ENCODE measurements at regions not wholly inside any gene's neighbourhood (a gene's known extent, or its start where the extent isn't known, plus 50 kb on each side); places are given as distances from the start of the nearest gene placed in this dataset.

DNA sequence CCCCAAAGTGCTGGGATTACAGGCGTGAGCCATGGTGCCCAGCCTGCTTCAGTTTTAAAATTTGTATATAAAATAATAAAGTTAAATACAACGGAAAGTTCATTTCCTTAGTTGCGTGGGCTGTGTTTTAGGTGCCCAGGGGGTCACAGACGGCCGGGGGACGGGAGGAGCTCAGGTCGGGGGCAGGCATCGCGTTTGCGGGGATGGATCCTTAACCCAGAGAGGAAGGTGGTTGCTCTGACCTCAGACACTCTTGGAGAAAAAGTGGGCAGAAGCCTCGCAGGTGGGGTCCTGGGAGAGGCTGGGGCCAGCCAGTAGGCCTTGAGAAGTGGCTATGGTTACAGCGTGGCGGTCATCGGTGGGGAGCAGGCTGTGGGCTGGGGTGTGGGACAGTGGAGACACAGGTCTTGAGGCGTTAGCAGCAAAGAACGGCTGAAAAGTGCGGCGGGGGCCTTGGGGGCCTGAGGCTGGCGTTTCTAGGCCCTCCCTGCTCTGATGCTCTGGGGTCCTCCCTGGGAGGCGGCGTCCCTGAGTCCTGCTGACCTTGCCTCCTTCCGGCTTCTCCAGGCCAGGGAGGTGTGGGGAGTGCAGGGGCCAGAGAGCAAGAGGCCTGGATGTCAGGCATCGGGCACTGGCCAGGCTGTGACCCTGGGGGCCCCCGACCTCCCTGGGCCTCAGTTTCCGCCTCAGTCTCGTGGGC lies 54.4 kb downstream of the UNCX start:
- DNase-seq = no peak

DNA sequence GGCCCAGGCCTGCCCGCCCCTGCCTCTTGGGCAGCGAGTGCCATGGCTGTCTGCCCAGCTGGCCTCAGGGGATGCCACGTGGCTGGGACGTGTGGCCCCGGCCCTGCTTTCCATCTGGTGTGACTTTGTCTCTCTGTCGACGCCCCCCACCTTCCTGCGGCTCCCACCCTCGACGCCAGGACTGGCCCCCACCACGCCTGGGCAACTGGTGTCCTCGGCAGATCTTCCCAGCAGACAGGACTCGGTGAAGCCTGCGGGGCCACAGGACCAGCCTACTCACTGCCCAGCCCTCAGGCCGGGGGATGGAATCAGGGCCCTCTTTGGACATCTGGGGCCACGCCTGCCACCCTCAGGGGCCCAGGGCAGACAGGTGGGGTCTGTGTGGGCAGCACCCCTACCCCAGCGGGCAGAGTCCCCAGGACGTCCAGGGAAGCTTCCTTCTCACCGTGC lies 55.1 kb downstream of the UNCX start:
- DNase-seq = no peak

DNA sequence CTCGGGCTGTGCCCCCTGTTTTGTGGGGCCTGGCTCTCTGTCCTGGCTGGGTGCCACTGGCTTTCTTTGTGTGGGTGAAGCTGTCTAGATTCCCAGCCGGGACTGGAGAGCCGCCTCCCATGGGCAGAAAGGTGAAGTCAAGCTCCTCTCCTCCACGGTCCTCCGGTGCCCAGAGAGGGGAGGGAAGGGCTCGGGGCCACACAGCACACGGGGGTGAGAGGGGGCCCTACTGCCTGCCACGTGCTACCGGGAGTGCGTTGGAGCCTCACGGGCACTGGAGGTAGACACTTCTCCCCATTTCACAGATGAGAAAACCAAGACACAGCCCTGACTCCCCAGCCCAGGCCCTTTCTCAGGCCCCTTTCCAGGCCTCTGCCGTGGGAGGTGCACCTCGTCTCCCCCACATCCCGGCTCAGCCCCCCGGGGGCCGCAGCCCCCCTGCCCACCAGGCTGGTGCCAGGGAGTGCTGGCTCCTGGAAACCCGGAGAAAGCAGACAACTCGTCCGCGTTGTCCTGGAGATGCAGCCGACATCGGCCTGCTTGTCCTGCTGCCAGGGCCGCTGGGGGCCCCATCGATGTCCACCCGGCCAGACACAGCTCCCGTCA lies 55.8 kb downstream of the UNCX start:
- DNase-seq = no peak

DNA sequence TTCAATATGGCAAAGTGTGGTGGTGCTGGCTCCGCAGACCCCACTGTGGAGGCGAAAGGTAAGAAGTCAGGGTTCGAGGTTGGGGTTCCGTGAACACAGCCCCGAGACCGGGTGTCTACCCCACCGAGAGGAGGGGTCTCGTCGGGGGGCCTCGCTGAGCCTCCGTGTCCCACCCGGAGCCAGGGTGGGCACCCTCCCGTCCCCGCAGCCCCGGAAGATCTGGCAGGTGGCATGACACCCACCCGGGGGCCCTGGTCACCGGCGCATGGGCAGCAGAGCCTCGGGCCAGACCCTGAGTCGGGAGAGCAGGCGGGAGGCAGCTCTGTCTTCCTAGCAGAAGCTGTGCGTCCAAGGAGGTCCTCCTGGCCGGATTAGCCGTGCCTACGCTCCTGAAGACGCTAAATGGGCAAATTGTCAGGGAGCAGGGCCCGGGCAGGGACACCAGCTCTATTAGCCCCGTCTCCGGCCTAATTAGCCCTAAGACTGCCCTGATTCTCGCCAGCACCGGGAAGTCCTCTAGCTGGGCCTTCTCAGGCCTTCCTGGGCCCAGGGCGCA lies 56.4 kb downstream of the UNCX start:
- no peak for DNase-seq

DNA sequence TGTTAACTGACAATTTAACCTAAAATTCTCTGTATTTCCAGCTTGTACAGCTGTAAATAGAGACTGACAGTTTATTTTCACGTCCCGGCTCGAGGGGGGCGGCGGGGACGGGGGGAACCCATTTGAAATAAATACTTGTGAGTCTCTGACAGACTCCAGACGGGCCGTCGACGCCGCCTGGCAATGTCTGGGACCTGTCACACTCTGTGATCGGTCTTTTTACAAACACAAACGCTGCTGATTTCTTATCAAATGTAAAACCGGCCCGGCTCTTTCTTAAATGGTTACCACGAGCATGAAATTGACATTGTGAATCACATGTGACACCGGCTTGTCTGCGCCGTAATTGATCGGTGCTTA lies 57.0 kb downstream of the UNCX start:
- DNase-seq = no peak

DNA sequence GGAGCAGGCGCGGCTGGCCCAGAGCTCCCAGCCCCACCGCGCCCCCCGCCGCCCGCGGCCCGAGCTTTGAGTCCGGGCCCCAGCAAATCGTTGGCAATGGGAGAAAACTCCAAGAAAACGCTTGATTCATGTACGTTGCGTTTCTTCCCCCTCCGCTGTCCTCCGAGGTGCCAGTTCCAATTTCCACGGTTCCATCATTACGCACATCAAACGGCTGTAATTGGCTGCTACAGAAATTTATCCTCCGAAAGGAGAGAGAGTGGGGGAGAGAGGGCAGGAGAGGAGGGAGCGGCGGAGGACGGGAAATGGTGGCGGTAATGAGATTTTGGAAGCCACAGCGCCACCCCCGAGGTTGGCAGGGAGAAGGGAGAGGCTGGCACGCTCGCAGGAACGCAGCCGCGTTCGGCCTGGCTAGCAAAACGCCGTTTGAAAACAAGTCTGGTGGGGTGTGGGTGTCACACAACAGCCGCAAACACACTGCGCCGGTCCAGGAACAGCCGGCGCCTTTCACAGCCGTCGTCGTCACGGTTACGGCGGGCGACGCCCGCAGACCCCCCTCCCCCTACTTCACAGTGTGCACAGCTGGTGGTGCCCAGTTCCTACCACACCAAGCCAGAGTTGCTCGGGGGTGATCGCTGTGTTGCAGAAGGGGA lies 57.5 kb downstream of the UNCX start:
- DNase-seq = peak; percentile 36

DNA sequence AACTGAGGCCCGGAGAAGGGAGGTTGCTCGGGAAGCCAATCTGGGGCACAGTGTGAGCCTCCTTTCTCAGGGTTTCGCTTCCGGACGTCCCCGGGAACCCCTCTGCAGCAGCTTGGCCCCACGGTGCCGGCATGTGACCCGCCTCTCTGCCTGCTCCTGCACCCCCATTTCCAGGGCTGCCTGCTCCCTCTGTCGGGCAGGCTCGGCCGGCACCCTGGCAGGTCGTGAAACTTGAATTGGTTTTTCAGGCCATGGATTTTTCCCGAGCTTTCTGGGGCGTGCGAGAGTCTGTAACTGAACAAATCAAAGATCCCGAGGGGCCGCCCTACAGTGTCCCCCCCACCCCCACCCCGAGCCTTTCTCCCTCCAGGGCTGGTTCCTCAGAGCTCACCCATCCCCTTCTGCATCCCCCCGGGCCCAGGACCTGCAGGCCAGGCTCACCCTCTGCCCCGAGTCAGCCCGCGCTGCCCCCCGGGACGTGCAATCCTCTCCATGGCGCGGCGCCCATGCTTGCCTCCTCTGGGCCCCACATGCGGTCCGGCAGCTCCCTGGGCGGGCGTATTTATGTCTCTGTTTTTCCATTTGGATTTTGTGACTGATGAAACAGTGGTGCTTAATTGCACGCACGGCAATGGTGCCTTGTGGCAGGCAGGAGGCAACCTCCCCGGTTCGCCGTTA lies 58.1 kb downstream of the UNCX start:
- DNase-seq = peak; percentile 21

DNA sequence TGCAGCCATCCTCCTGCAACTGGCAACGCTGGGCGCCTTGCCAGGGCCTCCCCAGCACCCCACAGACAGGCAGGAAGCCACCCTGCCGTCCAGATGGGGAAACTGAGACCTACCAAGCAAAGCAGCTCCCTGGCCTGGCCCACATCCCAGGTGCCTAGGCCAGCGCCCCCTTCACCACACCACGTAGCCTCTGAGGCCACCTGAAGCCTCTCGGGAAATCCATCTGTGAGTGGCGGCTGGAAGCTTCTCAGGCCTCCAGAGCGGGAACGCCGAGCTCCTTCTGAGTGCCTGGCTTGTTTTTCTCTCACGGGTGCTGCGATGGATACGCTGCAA lies 58.7 kb downstream of the UNCX start:
- DNase-seq = no peak

DNA sequence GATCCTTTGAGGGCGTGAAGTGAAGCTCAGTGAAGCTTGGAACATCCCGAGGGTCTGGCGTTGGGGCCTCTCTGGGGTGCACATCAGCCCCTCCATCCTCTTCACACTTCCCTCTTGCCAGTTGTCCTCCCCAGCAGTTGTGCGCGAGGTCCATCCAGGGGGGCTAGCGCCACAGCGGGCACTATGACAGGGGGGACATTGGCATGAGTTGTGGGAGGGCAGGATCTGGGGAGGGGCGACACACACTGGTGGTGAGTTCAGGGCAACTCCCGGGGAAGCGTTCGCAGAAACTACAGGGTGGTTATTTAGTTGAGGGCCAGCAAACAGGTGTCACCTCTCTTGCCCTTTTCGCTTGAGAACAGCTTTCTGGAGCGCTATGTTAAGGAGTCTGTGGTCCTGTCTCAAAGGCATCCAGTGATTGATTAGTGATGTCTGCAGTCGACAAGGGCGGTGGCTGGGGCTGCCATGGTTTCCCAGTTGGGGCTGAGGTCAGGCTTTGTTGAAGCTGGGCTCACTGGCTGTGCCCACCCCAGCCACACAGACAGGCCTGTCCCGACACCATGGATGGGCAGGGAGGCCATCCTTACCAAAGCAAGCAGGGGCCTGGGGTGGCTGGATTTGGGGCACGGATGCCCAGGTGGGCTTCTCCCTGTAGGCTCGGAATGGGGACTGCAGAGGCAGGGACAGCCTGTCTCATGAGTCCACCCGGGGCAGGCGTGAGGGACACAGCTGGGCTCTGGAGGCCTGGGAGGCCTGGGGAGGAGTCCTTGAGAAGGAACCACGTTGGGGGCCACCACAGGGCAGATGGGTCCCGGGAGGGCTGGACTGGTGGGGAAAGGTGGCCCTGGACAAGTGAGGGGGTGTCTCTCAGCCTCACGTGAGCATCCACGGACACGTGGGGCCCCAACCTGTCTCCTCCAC lies 59.4 kb downstream of the UNCX start:
- no peak for DNase-seq

DNA sequence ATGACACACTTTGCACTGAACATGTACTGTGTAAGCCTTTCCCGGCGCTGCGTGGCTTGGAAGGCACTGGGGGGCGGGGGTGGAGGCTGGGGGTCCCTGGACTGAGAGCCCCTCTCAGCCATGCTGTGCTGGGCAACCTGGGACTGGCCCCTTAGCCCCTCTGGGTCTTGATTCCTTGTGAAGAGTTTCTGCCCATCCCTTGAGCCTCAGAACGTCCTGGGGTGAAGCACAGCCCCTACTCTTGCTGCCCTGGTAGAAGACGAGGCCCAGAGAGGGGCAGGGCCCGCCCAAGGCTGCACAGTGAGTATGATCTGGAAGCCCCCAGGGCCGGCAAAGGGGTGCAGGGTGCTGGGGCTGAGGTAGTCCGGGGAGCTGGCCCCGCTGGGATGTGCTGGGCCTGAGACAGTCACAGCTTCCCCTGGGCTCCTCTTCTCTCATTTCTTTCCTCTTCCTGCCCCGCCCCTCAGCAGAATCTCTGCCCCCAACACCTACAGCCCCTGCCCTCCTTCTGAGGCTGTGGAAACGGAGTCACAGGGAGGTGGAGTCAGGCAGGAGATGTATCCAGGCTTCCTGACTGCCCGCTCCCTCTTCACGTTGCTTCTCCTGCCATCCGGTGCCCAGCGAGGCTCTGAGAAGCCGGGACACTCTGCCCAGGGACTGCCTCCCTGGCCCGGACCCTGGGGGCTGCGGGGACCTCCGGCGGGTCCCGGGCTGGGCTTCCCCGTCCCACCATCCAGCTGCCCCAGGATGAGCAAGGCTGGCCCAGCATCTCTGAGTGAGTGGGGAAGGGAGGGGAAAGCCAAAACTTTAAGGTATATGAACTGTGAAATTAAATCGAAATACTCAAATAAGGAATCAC lies 60.5 kb downstream of the UNCX start:
- DNase-seq = no peak

DNA sequence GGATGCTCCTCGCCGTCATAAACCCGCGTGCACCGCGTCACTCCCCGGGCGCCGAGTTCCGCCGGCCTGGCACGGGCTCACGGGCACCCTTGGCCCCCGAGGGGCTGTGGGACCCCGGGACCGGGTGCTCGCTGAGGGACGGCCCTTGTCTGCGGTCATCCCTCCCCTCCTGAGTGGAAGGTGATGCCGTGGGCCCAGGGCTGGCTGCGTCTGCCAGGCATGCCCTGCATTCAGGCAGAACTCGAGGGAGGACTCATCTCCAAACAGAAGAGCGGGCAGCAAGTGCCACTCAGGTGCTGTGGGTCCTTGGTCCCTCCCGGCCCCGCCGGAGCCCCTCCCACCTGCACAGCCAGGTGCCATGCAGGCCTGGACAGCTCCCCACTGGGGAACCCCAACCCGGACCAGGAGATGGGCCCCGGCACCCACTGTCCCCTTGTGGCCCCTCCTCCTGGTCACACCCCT lies 61.3 kb downstream of the UNCX start:
- DNase-seq = no peak

DNA sequence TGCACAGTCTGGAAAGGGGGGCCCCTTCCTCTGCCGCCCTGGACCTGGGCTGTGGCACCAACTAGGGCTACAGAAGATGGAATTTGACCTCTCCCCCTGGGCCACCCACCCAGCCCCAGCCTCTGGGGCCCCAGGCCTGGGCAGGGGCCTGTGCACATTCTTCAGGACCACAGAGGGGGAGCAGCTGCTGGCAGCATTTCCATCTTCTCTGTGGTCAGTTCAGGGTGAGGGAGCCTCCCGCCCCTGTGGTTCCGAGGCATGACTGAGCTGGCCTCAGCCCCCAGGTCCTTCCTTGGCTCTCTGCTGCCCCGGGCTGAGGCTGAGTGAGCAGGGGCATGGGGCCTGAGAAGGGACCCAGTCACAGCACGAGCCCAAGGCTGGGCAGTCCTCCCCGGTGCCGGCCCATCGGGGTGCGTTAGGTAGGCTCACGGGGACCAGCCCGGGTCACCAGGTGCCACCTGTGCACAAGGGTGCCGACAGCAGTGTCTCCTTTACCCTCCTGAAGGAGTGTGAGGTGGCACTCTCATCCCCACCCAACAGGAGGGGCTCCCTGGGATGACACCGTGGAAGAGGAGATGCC lies 63.2 kb downstream of the UNCX start:
- DNase-seq = no peak

DNA sequence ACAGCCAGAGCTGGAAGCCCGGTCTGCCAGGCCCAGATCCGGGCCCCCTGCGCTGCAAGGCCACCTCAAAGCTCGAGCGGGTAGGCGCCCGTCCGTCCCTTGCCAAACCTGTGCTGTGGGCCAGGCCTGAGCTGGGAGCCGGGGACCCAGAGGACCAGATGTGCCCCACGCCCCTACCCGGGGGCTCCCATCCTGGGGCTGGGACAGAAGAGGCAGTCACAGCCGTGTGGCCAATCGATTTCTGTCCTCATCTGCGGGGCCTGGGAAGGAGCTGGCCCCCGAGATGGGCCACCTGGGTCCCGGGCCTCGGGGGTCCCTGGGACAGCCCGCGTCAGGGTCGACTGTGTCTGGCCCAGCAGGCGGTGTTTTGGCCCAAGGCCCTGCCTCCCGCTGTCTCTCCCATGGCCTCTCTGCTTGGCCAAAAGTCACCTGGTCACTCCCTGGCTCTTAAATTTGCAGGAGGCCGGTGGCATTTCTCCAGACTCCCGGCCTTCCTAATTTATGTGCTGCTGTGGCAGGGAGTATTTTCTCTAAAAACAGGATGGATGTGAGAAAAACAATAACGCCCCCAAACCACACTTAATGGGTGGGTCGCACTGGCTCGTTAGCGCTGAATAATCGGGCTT lies 63.8 kb downstream of the UNCX start:
- no peak for DNase-seq

DNA sequence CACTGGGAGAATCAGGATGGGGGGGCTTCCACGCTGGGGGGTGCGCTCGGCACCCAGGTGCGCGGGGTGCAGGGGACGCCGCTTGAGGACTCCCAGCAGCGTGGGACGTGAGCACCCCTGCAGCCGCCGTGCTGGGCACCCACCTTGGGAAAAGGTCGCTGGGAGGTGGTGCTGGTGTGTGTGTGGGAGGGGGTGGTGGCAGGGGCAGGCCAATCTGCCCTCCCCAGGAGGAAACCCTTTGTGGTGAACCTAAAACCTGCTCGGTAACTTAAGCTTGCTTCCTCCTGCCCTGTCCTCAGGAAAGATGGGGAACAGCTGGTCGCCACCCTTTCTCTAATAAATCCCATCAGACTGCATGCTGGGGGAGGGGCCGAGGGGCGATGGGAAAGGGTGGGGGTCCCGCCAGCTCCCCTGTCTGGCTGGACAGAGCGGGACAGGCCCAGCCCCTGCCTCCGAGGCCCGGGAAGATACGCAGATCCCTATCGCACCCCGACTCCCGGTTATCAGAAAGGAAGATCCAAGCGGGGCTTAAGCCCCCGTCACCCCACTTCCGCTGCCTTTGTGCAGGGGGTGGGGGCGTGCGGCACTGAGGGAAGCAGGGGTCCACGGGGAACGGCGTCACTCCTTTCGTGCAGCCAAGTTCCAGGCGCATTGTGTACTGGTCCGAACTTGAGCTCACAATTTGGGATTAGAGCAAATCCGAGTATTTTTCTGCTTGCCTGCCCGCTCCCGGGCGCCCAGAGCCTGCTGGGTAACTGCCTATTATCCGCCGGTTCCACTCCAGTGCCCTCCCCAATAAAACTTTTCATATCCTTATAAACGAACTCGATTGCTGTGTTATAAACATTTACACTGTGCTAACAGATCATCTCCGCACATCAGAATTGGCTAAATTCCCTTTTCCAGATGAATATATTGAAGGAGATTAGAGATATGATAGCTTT lies 64.6 kb downstream of the UNCX start:
- no peak for DNase-seq

DNA sequence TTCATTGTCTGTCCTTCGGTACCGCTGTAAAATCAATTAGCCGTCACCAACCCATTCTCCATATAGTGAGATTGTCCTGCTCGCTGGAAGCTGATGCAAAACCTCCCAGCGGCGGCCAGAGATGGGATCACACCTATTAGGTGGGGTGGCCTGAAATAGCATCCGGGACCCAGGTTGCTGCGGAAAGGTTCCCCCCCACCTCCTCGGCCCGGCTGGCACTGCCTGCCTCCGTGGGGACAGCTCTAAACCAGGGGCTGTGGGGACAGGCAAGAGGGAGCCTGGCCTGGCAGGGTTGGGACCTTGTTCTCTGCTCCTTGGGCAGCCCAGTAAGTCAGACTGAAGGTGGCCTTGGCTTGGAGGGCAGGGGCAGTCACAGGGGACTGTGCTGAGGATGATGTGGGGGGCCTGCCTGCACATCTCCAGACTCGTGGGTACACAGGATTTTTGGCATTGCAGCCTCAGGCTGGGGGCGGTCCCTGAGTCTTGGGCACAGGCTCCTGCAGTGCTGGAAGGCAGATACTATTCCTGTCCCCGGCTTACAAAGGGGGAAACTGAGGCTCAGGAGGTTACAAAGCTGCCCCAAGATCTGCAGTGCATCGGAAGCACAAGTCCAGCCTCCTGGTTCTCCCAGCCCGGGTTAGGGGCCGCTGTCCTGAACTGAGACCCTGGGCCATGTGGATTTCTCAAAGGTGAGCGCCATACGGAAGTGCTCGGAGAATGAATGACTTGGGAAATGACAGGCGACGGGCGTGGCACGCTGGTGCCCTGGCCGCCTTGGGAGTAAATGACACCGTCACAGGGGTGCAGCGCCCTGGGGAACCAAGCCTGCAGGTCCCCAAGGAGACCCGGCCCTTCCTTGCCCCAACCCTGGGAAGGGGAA lies 65.6 kb downstream of the UNCX start:
- no peak for DNase-seq

DNA sequence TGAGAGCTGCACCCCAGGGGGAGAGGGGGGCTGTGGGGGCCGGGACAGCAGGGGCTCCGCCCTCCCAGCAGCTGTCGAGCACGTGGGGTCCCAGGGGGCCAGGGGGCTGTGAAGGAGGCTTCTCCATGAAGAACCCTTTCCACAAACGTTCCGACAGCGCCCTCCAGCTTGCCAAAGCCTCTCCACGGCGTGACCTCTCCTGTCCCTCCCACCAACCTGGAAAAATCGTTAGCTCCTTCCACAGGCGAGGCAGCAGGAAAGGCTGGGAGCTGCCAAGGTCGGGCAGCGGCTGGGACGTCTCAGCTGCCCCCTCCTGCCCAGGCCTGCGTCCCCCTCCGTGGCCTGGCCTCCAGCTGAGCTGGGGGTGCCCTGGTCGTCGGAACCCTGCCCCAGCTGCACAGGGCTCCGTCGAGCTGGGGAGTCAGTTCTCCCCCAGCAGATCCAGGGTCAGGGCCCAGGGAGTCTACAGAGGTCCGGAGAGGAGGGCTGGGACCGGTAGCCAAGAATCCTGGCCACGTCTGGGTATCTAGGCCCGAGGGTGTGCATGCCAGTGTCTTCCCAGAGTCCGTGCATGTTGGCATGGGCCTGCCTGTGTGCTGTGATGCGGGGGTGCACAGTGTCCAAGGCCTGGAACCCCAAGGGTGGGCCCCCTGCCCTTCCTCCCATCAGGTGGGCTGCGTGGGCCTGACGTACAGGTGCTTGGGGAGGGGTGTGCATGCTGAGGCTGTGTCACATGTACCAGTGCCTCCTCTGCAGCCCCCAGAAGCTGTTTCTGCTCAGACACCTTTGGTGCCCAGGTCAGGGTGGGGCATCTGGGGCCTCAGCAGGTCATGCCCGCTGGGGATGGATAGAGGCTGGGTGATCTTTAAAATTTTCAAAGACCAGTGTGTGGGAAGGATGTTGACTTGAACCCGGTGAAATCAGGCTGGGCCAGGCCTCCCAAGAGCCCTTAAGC lies 66.5 kb downstream of the UNCX start:
- DNase-seq = no peak

DNA sequence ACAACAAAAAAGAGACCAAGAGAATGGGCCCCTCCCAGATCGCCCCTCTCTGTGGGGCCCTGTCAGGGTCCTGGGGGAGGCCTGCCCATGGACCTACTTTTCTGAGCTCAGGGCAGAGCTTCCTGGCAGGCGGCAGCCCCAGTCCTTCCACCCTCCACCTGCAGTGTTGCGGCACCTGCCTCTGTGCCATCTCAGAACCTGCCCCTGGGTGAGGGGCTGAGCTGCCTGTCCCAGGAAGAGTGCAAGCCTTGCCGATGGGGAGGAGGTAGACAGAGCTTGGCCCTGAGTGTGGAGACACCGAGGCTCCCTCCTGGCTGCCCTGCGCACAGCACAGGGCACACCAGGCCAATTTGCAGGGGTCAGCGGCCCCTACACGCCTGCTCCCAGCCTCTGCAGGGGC lies 67.5 kb downstream of the UNCX start:
- no peak for DNase-seq

Data from stimulated activated CD4-positive, alpha-beta T cell treated with anti-CD3 and anti-CD28 coated beads, Interleukin-15, amount 100 ng/mL, for 24 hours (primary cell).